MV-4-11 (cell line): ENCODE measurements at regions not wholly inside any gene's neighbourhood (a gene's known extent, or its start where the extent isn't known, plus 50 kb on each side); places are given as distances from the start of the nearest gene placed in this dataset.
"Not testable (repeated sequence)": the region's sequence is repeated elsewhere in the genome, so short reads cannot be mapped to it uniquely, and the experiment has no call there.

ENCODE experiments used
- DNase-seq: peaks from one replicate; lab custom pipeline; 2025; lab: John Stamatoyannopoulos, UW

- DNase-seq: no peak
Observed at GRCh38 chr7:114180556-114181266, 233.9 kb upstream of the FOXP2 start.

DNA sequence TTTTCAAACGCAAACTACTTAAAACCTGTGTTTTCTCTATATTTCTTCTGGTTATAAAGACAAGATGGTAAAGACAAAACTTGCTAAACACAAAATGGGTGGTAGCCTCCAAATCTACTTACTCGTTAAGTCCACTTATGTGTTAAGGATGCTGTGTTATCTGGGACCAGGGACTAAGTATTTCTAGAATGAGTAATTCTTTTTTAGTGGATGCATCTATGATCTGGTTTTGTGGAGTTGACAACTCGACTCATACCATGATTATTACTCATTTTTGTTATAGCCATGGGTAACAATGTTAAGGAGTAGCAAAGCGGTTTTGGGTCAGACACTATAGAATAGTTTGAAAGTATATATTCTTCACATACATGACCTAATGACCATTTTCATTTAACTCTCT is 239.5 kb upstream of the FOXP2 start:
- no peak for DNase-seq

DNA sequence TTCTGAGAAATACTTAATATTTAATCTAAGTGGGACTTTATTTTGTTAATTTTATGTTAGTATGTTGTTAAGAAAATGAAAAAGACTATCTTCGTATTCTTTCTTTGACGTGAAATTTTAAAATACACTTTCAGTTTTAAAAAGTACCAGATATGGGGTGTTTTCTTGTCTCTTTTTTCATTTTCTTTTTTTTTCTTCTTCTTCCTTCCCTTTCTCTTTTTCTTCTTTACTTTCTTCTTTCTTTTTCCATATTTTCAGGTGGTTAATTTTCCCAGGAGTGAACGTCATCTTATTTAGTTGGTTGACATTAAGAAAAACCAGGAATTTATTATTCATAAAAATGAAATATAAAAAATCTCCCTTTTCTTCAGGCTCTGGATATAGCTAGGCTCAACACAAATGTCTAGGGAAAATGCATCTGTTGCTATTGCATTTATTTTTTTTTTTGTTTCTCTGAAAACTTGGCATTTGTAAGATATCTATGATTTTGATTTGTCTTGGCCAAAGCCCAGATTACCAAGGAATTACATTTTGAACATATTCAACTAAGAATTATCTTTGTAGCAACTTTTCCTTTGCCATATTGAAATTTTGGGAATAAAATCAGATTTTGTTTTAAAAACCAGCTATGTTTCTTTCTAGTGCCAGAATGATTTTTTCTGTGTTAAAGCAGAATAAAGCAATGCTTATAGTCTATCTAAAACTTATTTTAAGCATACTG is 241.3 kb upstream of the FOXP2 start:
- DNase-seq: no peak

- DNase-seq: not testable (repeated sequence)
Observed at GRCh38 chr7:114169389-114169788, 245.2 kb upstream of the FOXP2 start.

GRCh38 chr7:114160925-114161324 is 242.1 kb upstream of the PPP1R3A start:
- peak; percentile 84 for DNase-seq

GRCh38 chr7:114158854-114159253 is 240.0 kb upstream of the PPP1R3A start:
- peak; percentile 25 for DNase-seq

GRCh38 chr7:114158275-114158674 is 239.5 kb upstream of the PPP1R3A start:
- DNase-seq: no peak

GRCh38 chr7:114156178-114156577 is 237.4 kb upstream of the PPP1R3A start:
- DNase-seq: no peak

- DNase-seq: no peak
Observed at GRCh38 chr7:114155116-114156110, 236.6 kb upstream of the PPP1R3A start.

DNA sequence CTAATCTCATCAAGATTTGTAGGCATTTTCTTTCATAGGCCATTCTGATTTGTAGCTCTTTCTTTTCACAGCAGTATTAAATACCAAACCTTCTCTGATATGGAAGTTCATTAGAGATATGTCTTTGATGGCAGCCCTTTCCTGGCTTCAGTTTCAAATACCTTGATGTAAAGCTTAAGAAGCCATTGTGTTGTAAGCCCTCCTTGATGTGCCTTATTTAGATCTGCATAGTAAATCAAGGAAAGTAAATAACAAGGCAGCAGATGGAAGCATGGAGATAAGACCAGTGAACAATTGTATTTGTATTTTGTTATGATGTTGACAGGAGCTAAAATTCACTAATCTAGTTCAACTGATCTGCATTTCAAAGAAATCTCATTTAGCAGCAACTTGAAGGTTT is 234.9 kb upstream of the PPP1R3A start:
- no peak for DNase-seq

GRCh38 chr7:114152314-114152938 is 233.6 kb upstream of the PPP1R3A start:
- DNase-seq: no peak

GRCh38 chr7:114151777-114152176 is 233.0 kb upstream of the PPP1R3A start:
- no peak for DNase-seq

DNA sequence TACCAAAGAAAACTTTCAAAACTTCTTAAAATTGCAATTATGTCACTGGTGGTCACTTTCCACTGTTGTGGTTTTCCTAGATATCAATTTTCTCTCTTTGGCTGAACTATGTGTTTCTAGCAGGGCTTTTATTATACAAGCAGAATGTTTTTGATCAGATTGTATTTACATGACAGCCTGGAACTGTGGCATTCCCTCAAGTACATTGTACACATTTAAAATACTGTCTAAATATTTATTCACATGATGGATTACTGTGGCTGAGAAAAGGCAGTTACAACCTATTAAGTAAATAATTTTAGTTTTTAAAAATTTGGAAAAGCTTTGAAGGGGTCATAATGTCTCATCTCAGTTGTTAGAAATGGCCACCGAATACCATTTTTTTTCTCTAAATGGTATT is 231.9 kb upstream of the PPP1R3A start:
- DNase-seq: no peak

- peak; percentile 94 for DNase-seq
Observed at GRCh38 chr7:114148779-114149178, 230.0 kb upstream of the PPP1R3A start.

DNA sequence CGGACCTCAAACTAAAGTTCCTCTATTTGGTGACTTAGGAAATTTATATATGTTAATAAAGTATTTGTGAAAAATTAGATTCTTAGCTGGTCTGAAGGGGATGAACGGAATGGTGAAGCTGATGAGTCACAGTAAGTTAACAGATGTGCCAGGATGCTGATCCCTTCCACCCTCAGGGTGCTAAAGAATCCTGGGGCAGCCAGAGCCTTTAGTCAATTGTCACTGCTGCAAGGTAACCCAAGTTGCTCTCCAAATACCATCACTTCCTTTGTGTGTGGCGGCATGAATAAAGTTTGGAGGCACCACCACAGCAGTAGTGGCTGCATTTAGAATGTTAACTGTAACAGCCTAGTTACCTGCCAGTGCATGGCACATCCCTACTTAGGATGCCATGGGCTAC is 222.6 kb upstream of the PPP1R3A start:
- DNase-seq: no peak

GRCh38 chr7:114140561-114140960 is 221.8 kb upstream of the PPP1R3A start:
- DNase-seq: no peak

DNA sequence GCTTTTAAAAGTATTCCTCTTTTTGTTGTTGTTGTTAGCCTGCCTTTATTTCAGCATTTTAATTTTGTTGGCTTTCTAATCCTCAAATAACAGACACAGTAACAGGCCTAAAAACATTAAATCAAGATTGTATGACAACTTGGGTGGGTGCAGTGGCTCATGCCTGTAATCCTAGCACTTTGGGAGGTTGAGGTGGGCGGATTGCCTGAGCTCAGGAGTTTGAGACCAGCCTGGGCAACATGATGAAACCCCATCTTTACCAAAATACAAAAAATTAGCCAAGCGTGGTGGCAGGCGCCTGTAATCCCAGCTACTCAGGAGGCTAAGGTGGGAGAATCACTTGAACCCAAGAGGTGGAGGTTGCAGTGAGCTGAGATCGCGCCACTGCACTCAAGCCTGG is 220.9 kb upstream of the PPP1R3A start:
- DNase-seq: not testable (repeated sequence)

- no peak for DNase-seq
Observed at GRCh38 chr7:114138587-114138986, 219.8 kb upstream of the PPP1R3A start.

DNA sequence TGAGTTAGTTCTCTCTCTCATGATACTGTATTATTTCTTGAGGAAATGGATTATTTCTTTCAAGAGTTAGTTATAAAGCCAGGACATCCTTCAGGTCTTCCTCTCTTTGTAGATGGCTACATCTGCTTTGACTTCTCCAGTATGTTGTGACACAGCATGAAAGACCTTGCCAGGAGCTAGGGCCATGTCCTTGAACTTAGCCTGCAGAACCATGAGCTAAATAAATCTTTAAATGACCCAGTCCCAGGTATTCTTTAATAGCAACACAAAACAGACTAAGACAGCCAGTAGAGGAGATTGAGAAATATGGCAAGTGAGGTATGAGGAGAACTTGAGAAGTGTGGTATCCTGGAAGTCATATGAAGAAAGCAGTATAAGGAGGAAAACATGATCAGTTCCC is 214.9 kb upstream of the PPP1R3A start:
- DNase-seq: no peak

DNA sequence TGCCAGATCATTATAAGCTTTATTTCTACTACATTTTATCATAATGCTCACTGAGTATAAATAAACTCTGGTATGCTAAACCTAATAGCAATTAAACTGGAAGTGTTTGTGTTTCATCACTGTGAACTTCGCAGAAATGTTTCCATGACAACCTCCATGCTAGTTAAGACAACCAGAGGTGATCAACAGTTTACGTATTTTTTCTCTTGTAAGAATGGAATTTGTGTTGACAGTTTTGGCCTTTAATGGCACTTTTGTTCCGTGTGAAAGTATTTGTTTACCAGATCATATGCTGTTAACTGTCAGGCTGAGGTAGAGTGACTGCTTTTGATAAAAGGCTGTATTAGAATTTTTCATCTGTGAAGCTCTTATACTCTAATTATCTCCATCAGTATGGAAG is 212.1 kb upstream of the PPP1R3A start:
- DNase-seq: no peak

- DNase-seq: no peak
Observed at GRCh38 chr7:114128880-114129279, 210.1 kb upstream of the PPP1R3A start.

DNA sequence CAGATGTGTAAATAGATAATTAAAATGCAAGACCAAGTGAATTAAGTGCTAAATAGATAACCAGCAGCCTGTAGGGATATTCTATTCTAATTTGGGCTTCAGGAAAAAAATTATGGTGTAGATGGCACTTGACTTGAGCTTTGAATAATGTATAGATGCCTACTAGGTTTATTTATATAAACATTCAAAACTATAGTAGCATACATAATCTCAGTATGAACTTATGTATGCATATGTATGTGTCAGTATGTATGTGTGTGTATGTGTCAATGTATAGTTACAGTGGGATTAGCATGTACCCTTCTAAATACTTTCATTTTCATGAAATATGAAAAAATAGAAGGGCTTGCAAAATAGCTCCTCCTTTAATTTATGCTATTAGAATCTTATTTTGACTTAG is 207.3 kb upstream of the PPP1R3A start:
- no peak for DNase-seq
